RKO (cell line): ENCODE measurements at regions not wholly inside any gene's neighbourhood (a gene's known extent, or its start where the extent isn't known, plus 50 kb on each side); places are given as distances from the start of the nearest gene placed in this dataset.
"Not testable (repeated sequence)": the region's sequence is repeated elsewhere in the genome, so short reads cannot be mapped to it uniquely, and the experiment has no call there.

Source experiments
- DNase-seq: peaks from one replicate; pipeline ENCODE4 v3.0.0-alpha.2; 2016; ENCODE audit warnings: low spot score

DNA sequence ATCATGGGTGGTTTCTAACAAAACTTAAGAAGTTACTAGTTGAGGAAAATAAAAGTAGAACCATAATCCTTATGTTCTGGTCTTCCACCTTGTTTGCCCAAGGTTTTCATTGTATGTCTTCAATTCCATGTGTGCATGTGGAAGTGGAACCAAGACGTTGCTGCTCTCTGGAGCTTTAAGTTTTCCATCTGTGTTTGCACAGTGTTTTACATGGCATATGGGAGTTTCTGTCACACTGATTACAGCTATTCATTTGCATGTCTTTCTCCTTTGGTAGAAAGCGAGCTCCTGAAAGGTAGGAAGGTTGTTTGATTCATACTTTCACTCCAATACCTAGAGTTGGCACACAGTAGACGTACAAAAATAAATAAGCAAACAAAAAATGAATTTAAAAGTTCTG is 112.6 kb upstream of the LUZP2 start:
- DNase-seq = no peak

- DNase-seq = peak; percentile 46
Observed at GRCh38 chr11:24386546-24387397, 110.1 kb upstream of the LUZP2 start.

DNA sequence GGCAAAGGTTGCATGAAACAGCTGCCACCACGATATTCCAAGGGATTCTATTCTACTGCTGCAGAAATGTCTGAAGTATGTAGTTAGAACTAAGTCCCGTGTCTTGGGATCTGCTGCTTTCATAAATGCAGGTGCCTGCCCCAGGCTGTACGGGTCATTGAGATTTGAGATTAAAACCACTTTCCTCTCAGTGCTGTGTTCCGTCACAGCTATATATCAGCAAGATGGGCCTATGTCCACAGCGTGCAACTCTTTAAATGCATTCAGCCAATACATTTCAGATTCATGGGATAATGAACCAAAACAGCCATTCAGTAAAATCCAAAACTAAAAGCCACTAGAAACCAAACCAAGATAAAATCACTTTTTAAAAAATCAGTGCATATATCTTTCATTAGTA is 107.3 kb upstream of the LUZP2 start:
- no peak for DNase-seq

DNA sequence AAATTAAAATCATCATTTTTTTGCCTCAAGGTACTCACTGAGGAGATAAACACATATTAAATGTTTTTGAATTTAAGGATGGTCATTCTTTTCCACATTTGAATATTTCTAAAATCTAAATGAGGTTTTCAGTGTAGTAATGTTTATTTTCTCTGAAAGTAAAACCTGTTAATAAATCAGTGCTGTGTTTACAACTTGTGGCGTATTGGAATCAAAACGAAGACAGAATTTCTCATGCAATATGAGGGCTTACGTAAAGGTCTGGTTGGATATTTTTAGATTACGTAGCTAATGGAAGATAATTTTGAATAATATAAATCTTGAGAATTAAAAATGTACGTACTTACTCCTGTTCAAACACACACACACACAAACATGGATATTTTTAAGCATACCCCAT is 106.8 kb upstream of the LUZP2 start:
- DNase-seq = no peak

- DNase-seq = no peak
Observed at GRCh38 chr11:24390762-24391161, 106.1 kb upstream of the LUZP2 start.

GRCh38 chr11:24391167-24391566 is 105.7 kb upstream of the LUZP2 start:
- DNase-seq = no peak

GRCh38 chr11:24400059-24400665 is 96.7 kb upstream of the LUZP2 start:
- no peak for DNase-seq

GRCh38 chr11:24406389-24406788 is 90.5 kb upstream of the LUZP2 start:
- no peak for DNase-seq

DNA sequence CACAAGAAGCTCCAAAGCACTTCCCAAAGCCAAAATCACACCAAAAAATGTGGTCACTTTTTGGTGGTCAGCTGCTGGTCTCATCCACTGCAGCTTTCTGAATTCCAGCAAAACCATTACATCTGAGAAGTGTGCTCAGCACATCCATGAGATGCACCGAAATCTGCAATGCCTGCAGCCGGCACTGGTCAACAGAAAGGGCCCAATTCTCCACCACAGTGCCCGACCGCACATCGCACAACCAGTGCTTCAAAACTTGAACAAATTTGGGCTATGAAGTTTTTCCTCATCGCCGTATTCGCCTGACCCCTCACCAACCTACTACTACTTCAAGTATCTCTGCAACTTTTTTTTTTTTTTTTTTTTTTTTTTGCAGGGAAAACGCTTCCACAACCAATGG is 89.9 kb upstream of the LUZP2 start:
- DNase-seq = no peak

GRCh38 chr11:24407733-24408132 is 89.1 kb upstream of the LUZP2 start:
- DNase-seq = no peak

- DNase-seq = no peak
Observed at GRCh38 chr11:24408202-24408601, 88.7 kb upstream of the LUZP2 start.

- DNase-seq = no peak
Observed at GRCh38 chr11:24411791-24412190, 85.1 kb upstream of the LUZP2 start.

GRCh38 chr11:24412722-24413121 is 84.1 kb upstream of the LUZP2 start:
- DNase-seq = no peak

DNA sequence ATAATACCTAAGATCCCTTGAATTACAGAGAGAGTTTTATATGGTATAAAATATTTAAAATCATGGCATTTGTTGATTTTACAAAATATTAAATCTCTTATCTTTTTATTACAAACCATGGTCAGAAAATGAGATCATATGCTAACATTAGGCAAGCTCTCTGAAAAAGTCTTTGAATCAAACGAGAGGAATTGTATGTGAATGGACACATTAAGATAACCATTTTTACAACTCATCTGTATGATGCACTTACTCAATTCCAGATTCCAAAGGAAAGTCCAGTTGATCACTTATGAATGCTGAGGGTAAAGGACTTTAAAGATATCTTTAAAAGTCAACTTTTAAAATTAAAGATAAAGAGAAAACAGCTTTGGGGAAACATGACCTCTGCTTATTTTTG is 83.5 kb upstream of the LUZP2 start:
- no peak for DNase-seq

GRCh38 chr11:24415955-24416636 is 80.8 kb upstream of the LUZP2 start:
- not testable (repeated sequence) for DNase-seq

DNA sequence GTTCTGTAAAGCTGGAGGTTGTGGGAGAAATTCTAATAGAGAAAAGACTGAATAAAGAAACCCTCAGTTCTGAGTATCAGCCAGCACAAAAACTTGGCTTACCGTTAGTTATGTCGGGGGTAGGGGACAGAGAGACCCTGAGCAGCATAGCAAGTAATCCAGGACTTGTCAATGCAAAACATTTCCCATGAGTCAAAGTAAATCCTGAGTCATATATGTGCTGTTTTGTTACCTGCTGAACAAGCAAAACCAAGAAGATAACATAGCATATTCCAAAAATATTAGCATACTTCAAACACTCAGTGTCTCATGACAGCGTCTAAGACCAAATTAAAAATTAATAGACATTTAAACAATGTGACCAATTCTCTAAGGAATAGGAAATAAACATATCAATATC is 75.1 kb upstream of the LUZP2 start:
- DNase-seq = no peak

DNA sequence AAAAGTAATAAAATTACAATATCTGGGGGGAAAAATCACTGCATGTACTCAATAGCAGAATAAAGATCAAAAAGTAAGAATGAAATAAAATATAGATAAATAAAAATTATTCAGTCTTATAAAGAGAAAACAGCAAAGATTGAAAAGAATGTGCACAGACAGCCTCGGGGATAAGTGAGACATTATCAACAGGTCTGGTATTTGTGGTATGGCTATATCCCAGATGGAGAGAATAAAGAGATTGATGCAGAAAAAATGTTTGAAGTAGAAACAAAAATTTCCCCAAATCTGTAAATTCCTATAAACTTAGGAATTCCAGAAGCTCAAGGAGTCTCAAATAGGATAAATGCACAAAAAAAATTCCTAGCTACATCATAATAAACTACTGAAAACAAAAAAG is 74.5 kb upstream of the LUZP2 start:
- DNase-seq = no peak

DNA sequence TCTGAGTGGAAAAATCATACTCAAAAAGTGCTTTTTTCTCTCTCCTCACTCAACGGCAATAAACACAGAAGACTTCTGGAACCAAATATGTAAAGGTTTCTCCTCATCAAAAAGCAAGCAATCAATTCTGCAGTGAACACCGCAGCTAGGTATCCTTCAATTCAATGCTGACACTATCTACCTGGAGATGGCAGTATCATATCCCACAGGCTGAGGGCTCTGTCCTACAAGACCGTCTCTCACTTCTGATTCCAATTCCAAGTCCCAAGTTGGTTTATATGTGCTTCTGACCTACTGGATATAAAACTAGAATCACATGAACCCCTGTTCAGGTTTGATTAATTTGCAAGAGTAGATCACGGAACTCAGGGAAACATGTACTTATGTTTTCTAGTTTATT is 59.7 kb upstream of the LUZP2 start:
- DNase-seq = no peak
